Vagina (tissue), 2 donors: ENCODE measurements at regions not wholly inside any gene's neighbourhood (a gene's known extent, or its start where the extent isn't known, plus 50 kb on each side); places are given as distances from the start of the nearest gene placed in this dataset.

Source experiments
- POLR2A ChIP-seq, 2 donors: fragments of 450-650 bp; IDR thresholded peaks; one replicate each; pipeline ENCODE4 v1.6.1; 2017; ENCODE audit warnings: antibody characterized with exemption in 2 of 2, mild to moderate bottlenecking in 2 of 2, moderate library complexity in 2 of 2
- TF ChIP-seq, protein P1 (sequence below), 3 experiments: fragments of 450-650 bp in 2 of 3; fragments of 200-600 bp in 1 of 3; sonication (generic) in 1 of 3; IDR thresholded peaks; one replicate each; pipeline ENCODE4 v1.5.1; 2017 to 2019; ENCODE audit warnings: antibody characterized with exemption in 3 of 3, mild to moderate bottlenecking in 2 of 3, moderate library complexity in 2 of 3

DNA sequence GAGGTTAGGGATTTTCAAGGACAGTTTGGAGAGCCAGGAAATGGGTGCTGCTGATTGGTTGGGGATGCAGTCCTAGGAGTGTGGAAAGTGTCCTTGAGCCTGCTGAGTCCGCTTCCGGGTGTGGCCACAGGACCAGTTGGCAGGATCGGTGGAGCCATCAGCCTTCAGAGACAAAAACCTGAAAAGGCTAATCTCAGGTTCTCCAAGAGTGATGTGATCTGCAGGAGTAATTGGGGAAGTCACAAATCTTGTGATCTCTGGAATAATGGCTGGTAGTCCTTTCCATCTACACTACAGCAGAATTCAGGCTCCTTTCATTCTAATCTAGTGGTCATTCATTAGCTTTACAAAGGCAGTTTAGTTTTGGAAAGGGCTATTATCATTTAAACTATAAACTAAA, 55.9 kb upstream of the BMP2K start:
- TF ChIP-seq, protein P1, sequence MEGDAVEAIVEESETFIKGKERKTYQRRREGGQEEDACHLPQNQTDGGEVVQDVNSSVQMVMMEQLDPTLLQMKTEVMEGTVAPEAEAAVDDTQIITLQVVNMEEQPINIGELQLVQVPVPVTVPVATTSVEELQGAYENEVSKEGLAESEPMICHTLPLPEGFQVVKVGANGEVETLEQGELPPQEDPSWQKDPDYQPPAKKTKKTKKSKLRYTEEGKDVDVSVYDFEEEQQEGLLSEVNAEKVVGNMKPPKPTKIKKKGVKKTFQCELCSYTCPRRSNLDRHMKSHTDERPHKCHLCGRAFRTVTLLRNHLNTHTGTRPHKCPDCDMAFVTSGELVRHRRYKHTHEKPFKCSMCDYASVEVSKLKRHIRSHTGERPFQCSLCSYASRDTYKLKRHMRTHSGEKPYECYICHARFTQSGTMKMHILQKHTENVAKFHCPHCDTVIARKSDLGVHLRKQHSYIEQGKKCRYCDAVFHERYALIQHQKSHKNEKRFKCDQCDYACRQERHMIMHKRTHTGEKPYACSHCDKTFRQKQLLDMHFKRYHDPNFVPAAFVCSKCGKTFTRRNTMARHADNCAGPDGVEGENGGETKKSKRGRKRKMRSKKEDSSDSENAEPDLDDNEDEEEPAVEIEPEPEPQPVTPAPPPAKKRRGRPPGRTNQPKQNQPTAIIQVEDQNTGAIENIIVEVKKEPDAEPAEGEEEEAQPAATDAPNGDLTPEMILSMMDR (IDR thresholded peaks at IDR 0.05): no peak
- TF ChIP-seq POLR2A (IDR thresholded peaks at IDR 0.05): no peak
